ENCODE measurements at regions not wholly inside any gene's neighbourhood (a gene's known extent, or its start where the extent isn't known, plus 50 kb on each side); places are given as distances from the start of the nearest gene placed in this dataset.
"Not testable (repeated sequence)": the region's sequence is repeated elsewhere in the genome, so short reads cannot be mapped to it uniquely, and the experiment has no call there.

DNA sequence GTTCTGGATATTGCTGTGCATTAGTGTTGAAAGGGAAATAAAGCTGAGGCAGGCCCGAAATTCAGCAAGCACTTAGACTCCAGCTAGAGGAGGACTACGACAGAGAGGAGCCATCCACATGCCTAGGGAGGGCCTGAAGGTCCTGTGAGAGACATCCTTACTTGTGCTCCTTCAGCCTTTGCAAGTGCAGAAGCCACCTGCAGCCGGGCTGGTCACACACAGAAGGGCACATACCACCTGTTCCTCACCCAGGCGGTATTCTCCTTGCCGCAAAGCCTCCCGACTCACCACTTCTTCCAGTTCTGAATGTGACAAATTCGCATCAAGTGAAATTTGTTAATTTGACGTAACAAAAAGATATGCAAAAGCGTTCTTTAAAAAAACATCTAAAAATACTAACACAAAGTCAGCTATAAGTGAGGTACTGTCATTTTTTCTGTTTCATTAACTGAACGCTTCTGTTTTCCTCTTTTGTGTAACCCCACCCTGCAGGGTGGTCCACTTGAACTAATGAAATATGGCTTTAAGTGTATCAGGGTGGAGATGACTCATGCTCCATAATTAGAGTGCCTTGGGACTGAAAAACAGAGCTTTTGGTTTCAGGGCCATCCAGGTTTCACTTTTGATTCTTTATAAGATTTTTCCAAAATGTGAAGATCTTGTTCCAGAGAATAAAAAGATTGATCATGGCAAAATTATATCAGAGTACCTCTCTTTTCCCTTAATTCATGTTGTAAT is 467.9 kb upstream of the ATP11B start:
- no peaks in the 10 kb centered on the region for H3K9me3 ChIP-seq
- no peak overlapping the region for H3K4me3 ChIP-seq
- H3K27me3 ChIP-seq = no peaks in the 10 kb centered on the region
- WGBS, 2 donors = 84 to 87% methylated on average over 10 of the region's 10 CpGs
- H3K27ac ChIP-seq = no peak overlapping the region
- no peaks in the 10 kb centered on the region for H3K4me1 ChIP-seq
- TF ChIP-seq POLR2A (IDR thresholded peaks at IDR 0.05) = no peak
- TF ChIP-seq, protein P1, sequence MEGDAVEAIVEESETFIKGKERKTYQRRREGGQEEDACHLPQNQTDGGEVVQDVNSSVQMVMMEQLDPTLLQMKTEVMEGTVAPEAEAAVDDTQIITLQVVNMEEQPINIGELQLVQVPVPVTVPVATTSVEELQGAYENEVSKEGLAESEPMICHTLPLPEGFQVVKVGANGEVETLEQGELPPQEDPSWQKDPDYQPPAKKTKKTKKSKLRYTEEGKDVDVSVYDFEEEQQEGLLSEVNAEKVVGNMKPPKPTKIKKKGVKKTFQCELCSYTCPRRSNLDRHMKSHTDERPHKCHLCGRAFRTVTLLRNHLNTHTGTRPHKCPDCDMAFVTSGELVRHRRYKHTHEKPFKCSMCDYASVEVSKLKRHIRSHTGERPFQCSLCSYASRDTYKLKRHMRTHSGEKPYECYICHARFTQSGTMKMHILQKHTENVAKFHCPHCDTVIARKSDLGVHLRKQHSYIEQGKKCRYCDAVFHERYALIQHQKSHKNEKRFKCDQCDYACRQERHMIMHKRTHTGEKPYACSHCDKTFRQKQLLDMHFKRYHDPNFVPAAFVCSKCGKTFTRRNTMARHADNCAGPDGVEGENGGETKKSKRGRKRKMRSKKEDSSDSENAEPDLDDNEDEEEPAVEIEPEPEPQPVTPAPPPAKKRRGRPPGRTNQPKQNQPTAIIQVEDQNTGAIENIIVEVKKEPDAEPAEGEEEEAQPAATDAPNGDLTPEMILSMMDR (IDR thresholded peaks at IDR 0.05) = no peak
- no peak for DNase-seq
- H3K36me3 ChIP-seq (ENCODE audit: low read depth, missing control alignments) = no peaks in the 10 kb centered on the region
- intact Hi-C loops (cut with DNase I; ENCODE audit: low total_unique reads) = no loop called here

DNA sequence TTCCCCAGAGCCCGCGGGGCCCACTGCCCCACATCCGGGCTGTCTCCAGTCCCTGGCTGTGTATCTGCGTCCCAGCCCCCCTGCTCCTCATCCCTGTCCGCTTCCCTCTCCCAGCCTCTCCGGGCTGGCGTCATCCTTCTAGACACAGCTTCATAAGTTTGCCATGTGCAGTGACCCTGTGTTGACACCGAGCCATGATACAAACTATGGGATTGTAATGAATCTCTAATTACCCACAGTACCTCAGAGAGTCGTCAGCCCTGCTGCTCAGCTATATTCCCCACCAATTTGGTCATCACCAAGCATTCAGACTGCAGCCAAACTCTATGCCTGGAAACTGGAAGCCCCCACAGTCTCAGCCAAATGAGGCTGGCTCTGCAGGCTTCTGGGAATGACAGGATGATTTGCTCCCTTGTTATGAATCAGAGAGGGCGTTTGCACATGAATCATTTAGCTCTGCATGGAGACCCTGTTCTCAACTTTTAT is 466.1 kb upstream of the ATP11B start:
- TF ChIP-seq, protein P1 (IDR thresholded peaks at IDR 0.05) = no peak
- TF ChIP-seq POLR2A (IDR thresholded peaks at IDR 0.05) = no peak
- no peaks in the 10 kb centered on the region for H3K9me3 ChIP-seq
- H3K27me3 ChIP-seq = no peaks in the 10 kb centered on the region
- no peak for DNase-seq
- no peak overlapping the region for H3K4me3 ChIP-seq
- 19 to 30% methylated on average over 9 to 10 of the region's 10 CpGs for WGBS, 2 donors
- intact Hi-C loops (cut with DNase I; ENCODE audit: low total_unique reads) = no loop called here
- H3K27ac ChIP-seq = no peak overlapping the region
- H3K4me1 ChIP-seq = no peaks in the 10 kb centered on the region
- no peaks in the 10 kb centered on the region for H3K36me3 ChIP-seq (ENCODE audit: low read depth, missing control alignments)

DNA sequence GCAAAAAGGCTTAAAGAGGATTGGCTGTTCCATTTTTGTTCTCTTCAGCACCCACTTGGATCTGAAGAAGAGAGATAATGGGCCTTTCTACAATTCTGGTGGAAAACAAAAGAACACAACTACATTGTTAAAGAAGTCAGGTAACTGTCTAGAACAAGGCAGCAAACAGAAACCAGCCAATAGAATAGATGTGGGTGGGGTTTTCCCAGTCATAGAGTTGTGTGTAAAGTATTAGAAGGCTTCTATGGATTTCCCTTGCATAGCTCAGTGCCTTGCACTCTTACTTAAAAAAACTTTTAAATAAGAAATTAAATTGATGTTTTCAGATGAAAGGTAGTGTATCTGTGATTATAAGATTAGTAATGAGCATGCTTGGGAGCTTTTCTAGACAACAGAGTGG is 462.7 kb upstream of the ATP11B start:
- no peak overlapping the region for H3K27ac ChIP-seq
- no peaks in the 10 kb centered on the region for H3K36me3 ChIP-seq (ENCODE audit: low read depth, missing control alignments)
- no peak for DNase-seq
- H3K9me3 ChIP-seq = no peaks in the 10 kb centered on the region
- intact Hi-C loops (cut with DNase I; ENCODE audit: low total_unique reads) = no loop called here
- no peaks in the 10 kb centered on the region for H3K27me3 ChIP-seq
- no peak overlapping the region for H3K4me3 ChIP-seq
- no peaks in the 10 kb centered on the region for H3K4me1 ChIP-seq
- TF ChIP-seq, protein P1 (IDR thresholded peaks at IDR 0.05) = no peak
- TF ChIP-seq POLR2A (IDR thresholded peaks at IDR 0.05) = no peak

DNA sequence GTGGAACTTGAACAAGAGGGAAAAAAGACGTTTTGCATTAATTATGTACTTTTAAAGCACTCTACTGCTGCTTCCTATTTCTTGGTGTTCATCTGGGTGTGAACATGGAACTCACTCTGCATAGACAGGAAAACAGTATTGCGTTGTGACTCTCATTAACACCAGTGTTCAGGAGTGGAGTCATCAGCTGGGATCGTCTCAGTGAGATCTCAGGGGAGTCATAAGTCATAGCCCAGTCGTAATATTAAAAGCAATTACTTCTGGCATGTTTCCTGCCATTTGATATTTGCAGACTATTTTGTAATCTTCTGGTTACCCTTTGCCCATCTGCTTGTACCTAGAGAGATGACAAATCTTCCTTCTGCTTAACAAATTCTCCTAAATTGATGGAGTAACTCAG is 462.0 kb upstream of the ATP11B start:
- no peaks in the 10 kb centered on the region for H3K4me1 ChIP-seq
- intact Hi-C loops (cut with DNase I; ENCODE audit: low total_unique reads) = no loop called here
- H3K4me3 ChIP-seq = no peak overlapping the region
- H3K9me3 ChIP-seq = no peaks in the 10 kb centered on the region
- DNase-seq = no peak
- no peak for TF ChIP-seq POLR2A (IDR thresholded peaks at IDR 0.05)
- TF ChIP-seq, protein P1 (IDR thresholded peaks at IDR 0.05) = no peak
- WGBS, 2 donors = 59 to 62% methylated on average over 4 of the region's 4 CpGs
- no peaks in the 10 kb centered on the region for H3K27me3 ChIP-seq
- H3K36me3 ChIP-seq (ENCODE audit: low read depth, missing control alignments) = no peaks in the 10 kb centered on the region
- H3K27ac ChIP-seq = no peak overlapping the region

DNA sequence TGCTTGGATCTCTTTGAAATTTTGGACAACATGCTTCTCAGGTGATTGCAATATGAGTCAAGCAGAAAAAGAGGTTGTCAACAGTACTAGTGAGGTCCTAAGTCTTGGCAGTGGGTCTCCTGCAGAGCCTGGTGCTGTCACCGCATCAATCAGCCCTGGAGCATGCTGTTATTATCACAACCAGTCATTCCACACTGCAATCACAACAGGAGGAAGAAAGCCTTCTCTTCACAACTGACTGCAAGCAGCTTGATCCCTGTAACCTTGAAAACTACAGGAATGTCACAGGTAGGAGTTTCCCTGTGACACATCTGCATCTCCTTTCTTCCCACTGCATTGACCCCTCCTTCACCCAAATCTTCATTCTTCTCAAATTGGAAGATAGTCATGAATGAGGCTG is 451.1 kb upstream of the ATP11B start:
- WGBS, 2 donors = 50 to 57% methylated on average over 1 of the region's 1 CpG
- intact Hi-C loops (cut with DNase I; ENCODE audit: low total_unique reads) = no loop called here
- Histone ChIP-seq H3K27me3 (no peaks in the 10 kb centered on the region), H3K4me1 (no peaks in the 10 kb centered on the region), H3K9me3 (no peaks in the 10 kb centered on the region), H3K36me3 (ENCODE audit: low read depth, missing control alignments) (no peaks in the 10 kb centered on the region), H3K27ac (no peak overlapping the region), H3K4me3 (no peak overlapping the region)
- no peak for DNase-seq
- TF ChIP-seq, protein P1 (IDR thresholded peaks at IDR 0.05) = no peak
- no peak for TF ChIP-seq POLR2A (IDR thresholded peaks at IDR 0.05)

DNA sequence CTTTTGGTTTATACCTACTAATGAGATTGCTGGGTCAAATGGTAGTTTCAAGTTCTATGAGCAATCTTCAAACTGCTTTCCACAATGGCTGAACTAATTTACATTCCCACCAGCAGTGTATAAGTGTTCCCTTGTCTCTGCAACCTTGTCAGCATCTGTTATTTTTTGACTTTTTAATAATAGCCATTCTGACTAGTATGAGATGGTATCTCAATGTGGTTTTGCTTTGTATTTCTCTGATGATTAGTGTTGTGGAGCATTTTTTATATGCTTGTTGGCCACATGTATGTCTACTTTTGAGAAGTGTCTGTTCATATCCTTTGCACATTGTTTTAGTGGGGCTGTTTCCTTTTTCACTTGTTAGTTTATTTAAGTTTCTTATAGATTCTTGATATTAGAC is 449.3 kb upstream of the ATP11B start:
- H3K36me3 ChIP-seq (ENCODE audit: low read depth, missing control alignments); H3K9me3 ChIP-seq; H3K27me3 ChIP-seq; H3K27ac ChIP-seq; H3K4me3 ChIP-seq; H3K4me1 ChIP-seq; intact Hi-C loops (cut with DNase I; ENCODE audit: low total_unique reads); DNase-seq: not testable (repeated sequence)

All from testis (tissue), 2 donors.